ENCODE measurements at regions not wholly inside any gene's neighbourhood (a gene's known extent, or its start where the extent isn't known, plus 50 kb on each side); places are given as distances from the start of the nearest gene placed in this dataset.

- Mint-ChIP-seq H3K27ac (no peak overlapping the region), H3K9me3 (no peaks in the 10 kb centered on the region; the same call in 2 of the 3 replicates), H3K36me3 (ENCODE audit: low read depth) (no peaks in the 10 kb centered on the region), H3K4me1 (peaks cover 13% of the 10 kb centered on the region), H3K4me3 (no peak overlapping the region), H3K27me3 (ENCODE audit: insufficient read depth, low read depth, poor library complexity) (peaks cover 2% of the 10 kb centered on the region)
- Histone ChIP-seq H3K4me1 (ENCODE audit: insufficient read depth) (peaks cover 8% of the 10 kb centered on the region; the same call in 1 of the 2 replicates), H4K20me1 (replicated peaks; ENCODE audit: insufficient read depth) (no peaks in the 10 kb centered on the region), H3K4me2 (no peak overlapping the region), H2AFZ (no peak overlapping the region), H3K36me3 (ENCODE audit: insufficient read depth) (no peaks in the 10 kb centered on the region), H3K27me3 (ENCODE audit: insufficient read depth) (no peaks in the 10 kb centered on the region), H3F3A (replicated peaks; ENCODE audit: low read depth) (no peaks in the 10 kb centered on the region), H3K27ac (ENCODE audit: low read depth) (no peak overlapping the region), H3K4me3 (no peak overlapping the region), H3K9me2 (ENCODE audit: insufficient read depth) (no peaks in the 10 kb centered on the region), H3K79me2 (replicated peaks; ENCODE audit: insufficient read depth) (no peaks in the 10 kb centered on the region)
- DNase-seq (ENCODE audit: low spot score) (no peak), ATAC-seq (no peak)
- TF ChIP-seq NANOG (IDR thresholded peaks at IDR 0.05; ENCODE audit: borderline replicate concordance) (no peak), CREB1 (CRISPR knock-in tag; IDR thresholded peaks at IDR 0.05; ENCODE audit: low read depth) (no peak), STAT1 (IDR thresholded peaks at IDR 0.05; ENCODE audit: unreplicated experiment) (no peak), POLR2AphosphoS5 (IDR thresholded peaks at IDR 0.05; ENCODE audit: low read depth) (no peak), JUNB (IDR thresholded peaks at IDR 0.05; ENCODE audit: unreplicated experiment) (no peak), REST (IDR thresholded peaks at IDR 0.05; ENCODE audit: unreplicated experiment) (no peak), ZNF114 (CRISPR knock-in tag; IDR thresholded peaks at IDR 0.05) (no peak), EZH2phosphoT487 (IDR thresholded peaks at IDR 0.05; ENCODE audit: unreplicated experiment) (no peak), CTCF (conservative IDR thresholded peaks at IDR 0.05; ENCODE audit: low read depth in 2 of 2) (no peak), ETS1 (IDR thresholded peaks at IDR 0.05) (no peak), EZH2 (IDR thresholded peaks at IDR 0.05; ENCODE audit: low read depth, unreplicated experiment) (no peak), ZNF462 (CRISPR knock-in tag; IDR thresholded peaks at IDR 0.05) (no peak)
Measured at GRCh38 chr4:173111031-173111430, 57.6 kb upstream of the GALNT7 start.
